ENCODE measurements at regions not wholly inside any gene's neighbourhood (a gene's known extent, or its start where the extent isn't known, plus 50 kb on each side); places are given as distances from the start of the nearest gene placed in this dataset.

GRCh38 chr4:165805406-165805805, 67.6 kb upstream of the TLL1 start:
- Histone ChIP-seq H3K27me3 (no peaks in the 10 kb centered on the region), H3K4me3 (no peak overlapping the region), H3K27ac (no peak overlapping the region), H3K9me3 (no peaks in the 10 kb centered on the region), H3K36me3 (no peaks in the 10 kb centered on the region), H3K4me1 (no peaks in the 10 kb centered on the region)
- ATAC-seq, result no peak
- no peak for DNase-seq
- intact Hi-C loops (cut with DNase I), result no loop called here
- no peak for TF ChIP-seq CTCF (IDR thresholded peaks at IDR 0.05)
- TF ChIP-seq POLR2A (IDR thresholded peaks at IDR 0.05), result no peak

DNA sequence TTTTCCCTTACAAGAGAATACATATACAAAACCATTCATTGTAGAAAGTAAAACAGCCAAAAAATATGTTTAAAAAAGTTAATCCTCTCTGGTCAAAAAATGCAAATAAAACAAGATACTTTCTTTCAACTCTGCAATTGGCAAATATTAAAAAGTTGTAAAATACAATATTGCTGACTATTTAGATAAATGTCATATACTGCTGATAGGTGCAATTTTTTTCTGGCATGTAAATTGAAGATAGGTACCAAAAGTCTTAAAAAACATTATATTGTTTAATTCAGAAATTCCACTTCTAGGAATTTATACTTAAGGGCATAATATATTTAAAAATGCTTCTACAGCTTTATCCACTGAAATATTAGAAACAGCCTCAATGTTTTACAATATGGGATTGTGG, 66.4 kb upstream of the TLL1 start:
- ATAC-seq (no peak), DNase-seq (no peak)
- H3K27me3 ChIP-seq, result no peaks in the 10 kb centered on the region
- intact Hi-C loops (cut with DNase I), result no loop called here
- no peaks in the 10 kb centered on the region for H3K9me3 ChIP-seq
- TF ChIP-seq CTCF (IDR thresholded peaks at IDR 0.05) (no peak), POLR2A (IDR thresholded peaks at IDR 0.05) (no peak)
- H3K4me3 ChIP-seq, result no peak overlapping the region
- H3K4me1 ChIP-seq, result no peaks in the 10 kb centered on the region
- no peak overlapping the region for H3K27ac ChIP-seq
- H3K36me3 ChIP-seq, result no peaks in the 10 kb centered on the region

GRCh38 chr4:165810726-165811125, 62.3 kb upstream of the TLL1 start:
- H3K9me3 ChIP-seq, result no peaks in the 10 kb centered on the region
- intact Hi-C loops (cut with DNase I), result no loop called here
- 84 to 95% (median 89%) methylated on average over 2 of the region's 2 CpGs for WGBS, 4 donors
- H3K27me3 ChIP-seq, result no peaks in the 10 kb centered on the region
- ATAC-seq (no peak), DNase-seq (no peak)
- no peaks in the 10 kb centered on the region for H3K4me1 ChIP-seq
- H3K27ac ChIP-seq, result no peak overlapping the region
- no peak overlapping the region for H3K4me3 ChIP-seq
- H3K36me3 ChIP-seq, result no peaks in the 10 kb centered on the region
- TF ChIP-seq CTCF (IDR thresholded peaks at IDR 0.05) (no peak), POLR2A (IDR thresholded peaks at IDR 0.05) (no peak)

DNA sequence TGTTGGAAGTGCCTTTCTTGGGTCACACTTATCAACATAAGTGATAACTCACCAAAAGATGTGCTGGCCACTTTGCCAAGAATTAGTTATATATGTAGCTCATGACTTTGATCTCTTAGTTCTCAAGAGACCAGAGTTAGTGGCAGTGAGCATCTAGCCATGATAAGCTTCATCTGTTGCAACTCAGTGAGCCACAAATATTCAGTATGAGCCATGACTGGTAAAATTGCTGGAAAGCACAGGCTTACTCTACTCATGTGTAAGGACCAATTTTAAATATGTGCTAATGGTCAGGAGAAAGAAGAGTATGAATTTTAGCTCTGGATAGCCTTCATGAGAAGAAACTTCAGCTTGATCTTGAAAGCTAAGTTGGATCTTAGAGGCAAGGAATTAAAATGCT, 59.4 kb upstream of the TLL1 start:
- TF ChIP-seq POLR2A (IDR thresholded peaks at IDR 0.05), result no peak
- no peak for TF ChIP-seq CTCF (IDR thresholded peaks at IDR 0.05)
- Histone ChIP-seq H3K27ac (no peak overlapping the region), H3K4me3 (no peak overlapping the region), H3K4me1 (no peaks in the 10 kb centered on the region), H3K9me3 (peaks cover 0 to 6% (median 0%) of the 10 kb centered on the region in 12 donors), H3K36me3 (no peaks in the 10 kb centered on the region), H3K27me3 (no peaks in the 10 kb centered on the region)
- intact Hi-C loops (cut with DNase I), result no loop called here
- DNase-seq (no peak), ATAC-seq (no peak)

All from heart left ventricle (tissue), 16 donors.